ENCODE measurements at regions not wholly inside any gene's neighbourhood (a gene's known extent, or its start where the extent isn't known, plus 50 kb on each side); places are given as distances from the start of the nearest gene placed in this dataset.

GRCh38 chr9:23434654-23435053 is 391.4 kb downstream of the ELAVL2 start:
- Mint-ChIP-seq H3K4me3 (no peak overlapping the region), H3K27me3 (no peaks in the 10 kb centered on the region), H3K4me1 (ENCODE audit: unreplicated experiment) (no peaks in the 10 kb centered on the region), H3K9me3 (no peaks in the 10 kb centered on the region), H3K36me3 (no peaks in the 10 kb centered on the region), H3K27ac (no peak overlapping the region)
- TF ChIP-seq CTCF (conservative IDR thresholded peaks at IDR 0.05): no peak
- no peak for DNase-seq (ENCODE audit: extremely low spot score, unreplicated experiment)

- H3K4me3 Mint-ChIP-seq: peak overlapping the region; percentile 63
- no peak for TF ChIP-seq CTCF (conservative IDR thresholded peaks at IDR 0.05)
- DNase-seq (ENCODE audit: extremely low spot score, unreplicated experiment): no peak
- H3K9me3 Mint-ChIP-seq: no peaks in the 10 kb centered on the region
- no peaks in the 10 kb centered on the region for H3K27me3 Mint-ChIP-seq
- no peak overlapping the region for H3K27ac Mint-ChIP-seq
- no peaks in the 10 kb centered on the region for H3K4me1 Mint-ChIP-seq (ENCODE audit: unreplicated experiment)
- no peaks in the 10 kb centered on the region for H3K36me3 Mint-ChIP-seq
Measured at GRCh38 chr9:23438299-23438907, 387.6 kb downstream of the ELAVL2 start.

GRCh38 chr9:23441275-23441674 is 384.8 kb downstream of the ELAVL2 start:
- Mint-ChIP-seq H3K27ac (no peak overlapping the region), H3K27me3 (no peaks in the 10 kb centered on the region), H3K9me3 (no peaks in the 10 kb centered on the region), H3K4me3 (no peak overlapping the region), H3K36me3 (no peaks in the 10 kb centered on the region), H3K4me1 (ENCODE audit: unreplicated experiment) (no peaks in the 10 kb centered on the region)
- DNase-seq (ENCODE audit: extremely low spot score, unreplicated experiment): no peak
- no peak for TF ChIP-seq CTCF (conservative IDR thresholded peaks at IDR 0.05)

- H3K4me1 Mint-ChIP-seq (ENCODE audit: unreplicated experiment): no peaks in the 10 kb centered on the region
Measured at GRCh38 chr9:23444658-23445057, 381.4 kb downstream of the ELAVL2 start.

GRCh38 chr9:23447166-23447565 is 378.9 kb downstream of the ELAVL2 start:
- Mint-ChIP-seq H3K36me3 (no peaks in the 10 kb centered on the region), H3K27me3 (no peaks in the 10 kb centered on the region), H3K27ac (no peak overlapping the region), H3K4me3 (no peak overlapping the region), H3K9me3 (no peaks in the 10 kb centered on the region), H3K4me1 (ENCODE audit: unreplicated experiment) (no peaks in the 10 kb centered on the region)
- no peak for DNase-seq (ENCODE audit: extremely low spot score, unreplicated experiment)
- TF ChIP-seq CTCF (conservative IDR thresholded peaks at IDR 0.05): no peak

More at GRCh38 chr9:23444658-23445057, 381.4 kb downstream of the ELAVL2 start:
- no peak for DNase-seq (ENCODE audit: extremely low spot score, unreplicated experiment)
- H3K4me3 Mint-ChIP-seq: no peak overlapping the region
- H3K27ac Mint-ChIP-seq: no peak overlapping the region
- TF ChIP-seq CTCF (conservative IDR thresholded peaks at IDR 0.05): no peak
- H3K27me3 Mint-ChIP-seq: no peaks in the 10 kb centered on the region
- no peaks in the 10 kb centered on the region for H3K36me3 Mint-ChIP-seq
- H3K9me3 Mint-ChIP-seq: no peaks in the 10 kb centered on the region

GRCh38 chr9:23447944-23448343 is 378.1 kb downstream of the ELAVL2 start:
- Mint-ChIP-seq H3K27ac (no peak overlapping the region), H3K36me3 (no peaks in the 10 kb centered on the region), H3K4me3 (no peak overlapping the region), H3K27me3 (no peaks in the 10 kb centered on the region), H3K9me3 (no peaks in the 10 kb centered on the region), H3K4me1 (ENCODE audit: unreplicated experiment) (no peaks in the 10 kb centered on the region)
- DNase-seq (ENCODE audit: extremely low spot score, unreplicated experiment): no peak
- no peak for TF ChIP-seq CTCF (conservative IDR thresholded peaks at IDR 0.05)

Measured in type B pancreatic cell (in vitro differentiated cells).